GM19193 (cell line): ENCODE measurements at regions not wholly inside any gene's neighbourhood (a gene's known extent, or its start where the extent isn't known, plus 50 kb on each side); places are given as distances from the start of the nearest gene placed in this dataset.

Source experiments
- POLR2A ChIP-seq: IDR thresholded peaks from 4 replicates; pipeline ENCODE4 v1.6.1; 2011; ENCODE audit not compliant: insufficient read depth, insufficient read length; ENCODE audit errors: extremely low read depth

DNA sequence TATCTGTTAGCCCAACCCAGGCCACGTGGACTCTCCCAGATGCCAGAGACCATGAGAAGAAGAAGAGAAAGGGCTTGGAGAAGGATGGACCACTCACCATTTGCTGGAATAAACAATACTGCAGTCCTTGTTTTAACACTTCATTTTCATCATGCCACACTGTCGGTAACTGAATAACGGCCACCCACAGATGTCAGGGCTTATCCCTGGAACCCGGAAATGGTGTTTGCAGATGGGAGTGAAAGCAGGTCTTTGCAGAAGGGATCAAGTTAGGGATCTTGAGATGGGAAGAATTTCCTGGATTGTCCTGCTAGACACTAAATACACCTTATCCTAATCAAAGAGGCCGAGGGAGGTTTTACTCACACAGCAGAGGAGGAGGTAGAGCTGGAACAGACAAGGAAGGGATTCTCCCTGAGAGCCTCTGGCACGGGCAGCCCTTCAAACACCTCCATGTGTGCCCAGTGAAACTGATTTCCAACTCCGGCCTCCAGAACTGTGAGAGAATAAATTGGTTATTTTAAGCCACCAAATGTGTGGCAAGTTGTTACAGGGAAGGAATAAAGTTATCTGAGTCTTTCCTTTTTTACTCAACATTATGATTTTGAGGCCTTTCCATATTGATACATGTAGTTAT, 56.3 kb upstream of the SFMBT2 start:
- TF ChIP-seq POLR2A, result no peak

GRCh38 chr10:7464691-7465090, 53.9 kb upstream of the SFMBT2 start:
- no peak for TF ChIP-seq POLR2A
